Heart left ventricle (tissue), 16 donors: ENCODE measurements at regions not wholly inside any gene's neighbourhood (a gene's known extent, or its start where the extent isn't known, plus 50 kb on each side); places are given as distances from the start of the nearest gene placed in this dataset.
"Not testable (repeated sequence)": the region's sequence is repeated elsewhere in the genome, so short reads cannot be mapped to it uniquely, and the experiment has no call there.

Experiments
- ATAC-seq, 4 donors: fragments of 200-7000 bp; cut with Tn5 transposase; one replicate each; pipeline ENCODE4 v1.9.1; 2020 to 2022; ENCODE audit warnings: moderate library complexity in 4 of 4, mild to moderate bottlenecking in 3 of 4, moderate number of reproducible peaks in 1 of 4
- DNase-seq, 5 donors: peaks; one replicate each; pipeline ENCODE4 v3.0.0-alpha.2; 2020
- H3K27ac ChIP-seq, 12 donors: fragments of 200-600 bp; sonication (generic) in 4 of 12; one replicate each; pipeline versions ENCODE4 v1.5.0 to v1.8.0; 2016 to 2022; ENCODE audit warnings: mild to moderate bottlenecking in 2 of 12
- H3K27me3 ChIP-seq, 9 donors: fragments of 200-600 bp; sonication (generic) in 2 of 9; one replicate each; pipeline versions ENCODE4 v1.5.1 to v1.8.0; 2016 to 2022; ENCODE audit warnings: mild to moderate bottlenecking in 3 of 9
- H3K36me3 ChIP-seq, 9 donors: fragments of 200-600 bp; sonication (generic) in 2 of 9; one replicate each; pipeline versions ENCODE4 v1.5.0 to v1.8.0; 2018 to 2022; ENCODE audit warnings: mild to moderate bottlenecking in 2 of 9
- H3K4me1 ChIP-seq, 12 donors: fragments of 200-600 bp; sonication (generic) in 4 of 12; one replicate each; pipeline versions ENCODE4 v1.5.0 to v1.8.0; 2016 to 2022; ENCODE audit warnings: mild to moderate bottlenecking in 3 of 12
- H3K4me3 ChIP-seq, 12 donors: fragments of 200-600 bp; sonication (generic) in 4 of 12; one replicate each; pipeline versions ENCODE4 v1.5.0 to v1.8.0; 2017 to 2022; ENCODE audit warnings: mild to moderate bottlenecking in 9 of 12, moderate library complexity in 4 of 12
- H3K9me3 ChIP-seq, 12 donors: fragments of 200-600 bp; sonication (generic) in 4 of 12; one replicate each; pipeline versions ENCODE4 v1.5.0 to v1.8.0; 2016 to 2022; ENCODE audit warnings: mild to moderate bottlenecking in 1 of 12
- POLR2A ChIP-seq, 2 donors: fragments of 450-650 bp; IDR thresholded peaks; one replicate each; pipeline ENCODE4 v1.6.1; 2017; ENCODE audit warnings: antibody characterized with exemption in 2 of 2, mild to moderate bottlenecking in 2 of 2, moderate library complexity in 2 of 2
- WGBS, 4 donors: extraction: QIAGEN DNeasy Blood & Tissue Kit in 2 of 4; methylation state at CpG; one replicate each; pipeline versions ENCODE4 v1.1.5 to v1.1.7; 2013 to 2018; 5-methylcytosine and 5-hydroxymethylcytosine counted together
- intact Hi-C, 10 donors: fragments of 100-400 bp; cut with DNase I; formaldehyde crosslinking; loops; one replicate each; pipeline versions ENCODE4 v1.11.1 to v1.14.2; 2022
- TF ChIP-seq, protein P1 (sequence below), 12 donors: fragments of 200-600 bp; sonication (generic) in 4 of 12; IDR thresholded peaks; one replicate each; pipeline versions ENCODE4 v1.5.0 to v1.8.0; 2018 to 2022; ENCODE audit warnings: antibody characterized with exemption in 12 of 12, mild to moderate bottlenecking in 5 of 12
- donor health status: ischemic (EF 13 %, LVEDD 7.1; RV severe dilation, severe dysfunction).
- donor health status: healthy with polysubstance abuse.
- donor health status: DM: no; HTN: yes; CAD: no.
- donor health status: DM: no; HTN: no; CAD: no.
- donor health status: ischemic (EF 25% LVEDD 6.9; RV normal size, moderate dysfunction).
- donor health status: ischemic (EF 25% LVEDD 5.7; RV mildly dilated, moderate dysfunction).
- donor health status: healthy.
- donor health status: DM: yes; HTN: yes; CAD: no.
- donor health status: ischemic (EF 35%, LVEDD 5.7; RV mildly dilated, moderate dysfunction).
- donor health status: nonischemic (EF 11% LVEDD 7.7; RV severe dilation, severe dysfunction).
- donor health status: DM: yes; HTN: yes; CAD: no.
- donor health status: PGD.
- donor health status: ischemic (EF 29% LVEDD 5.4; RV normal size, mild dysfunction).
- donor health status: nonischemic (EF 23%, LVEDD 6.1; RV moderate dilation, normal function).

DNA sequence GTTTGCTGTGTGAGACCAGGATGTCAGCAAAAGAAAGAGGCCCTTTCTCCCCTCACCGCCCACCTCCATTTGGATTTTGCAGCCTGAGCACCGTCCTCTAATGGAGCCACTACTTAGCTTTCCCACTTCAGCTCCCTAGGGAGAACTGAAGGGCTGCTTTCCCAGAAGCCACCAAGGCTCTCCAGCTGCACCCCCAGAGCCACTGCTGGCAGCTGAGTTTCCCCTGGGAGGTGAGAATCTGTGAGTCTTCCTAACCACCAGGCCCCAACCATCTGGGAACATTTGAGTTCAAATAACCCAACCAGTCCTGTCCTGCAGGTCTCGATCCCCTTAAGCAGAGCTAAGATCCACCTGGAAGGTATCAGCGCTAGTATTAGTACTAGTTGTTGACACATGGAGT, 173.1 kb upstream of the USP9X start:
- Histone ChIP-seq H3K4me1 (no peaks in the 10 kb centered on the region), H3K36me3 (no peaks in the 10 kb centered on the region), H3K27ac (no peak overlapping the region), H3K9me3 (no peaks in the 10 kb centered on the region), H3K4me3 (no peak overlapping the region), H3K27me3 (peaks cover 0 to 14% (median 0%) of the 10 kb centered on the region in 9 donors)
- WGBS, 4 donors: 63 to 74% (median 68%) methylated on average over 4 of the region's 4 CpGs
- DNase-seq (no peak), ATAC-seq (no peak)
- TF ChIP-seq, protein P1, sequence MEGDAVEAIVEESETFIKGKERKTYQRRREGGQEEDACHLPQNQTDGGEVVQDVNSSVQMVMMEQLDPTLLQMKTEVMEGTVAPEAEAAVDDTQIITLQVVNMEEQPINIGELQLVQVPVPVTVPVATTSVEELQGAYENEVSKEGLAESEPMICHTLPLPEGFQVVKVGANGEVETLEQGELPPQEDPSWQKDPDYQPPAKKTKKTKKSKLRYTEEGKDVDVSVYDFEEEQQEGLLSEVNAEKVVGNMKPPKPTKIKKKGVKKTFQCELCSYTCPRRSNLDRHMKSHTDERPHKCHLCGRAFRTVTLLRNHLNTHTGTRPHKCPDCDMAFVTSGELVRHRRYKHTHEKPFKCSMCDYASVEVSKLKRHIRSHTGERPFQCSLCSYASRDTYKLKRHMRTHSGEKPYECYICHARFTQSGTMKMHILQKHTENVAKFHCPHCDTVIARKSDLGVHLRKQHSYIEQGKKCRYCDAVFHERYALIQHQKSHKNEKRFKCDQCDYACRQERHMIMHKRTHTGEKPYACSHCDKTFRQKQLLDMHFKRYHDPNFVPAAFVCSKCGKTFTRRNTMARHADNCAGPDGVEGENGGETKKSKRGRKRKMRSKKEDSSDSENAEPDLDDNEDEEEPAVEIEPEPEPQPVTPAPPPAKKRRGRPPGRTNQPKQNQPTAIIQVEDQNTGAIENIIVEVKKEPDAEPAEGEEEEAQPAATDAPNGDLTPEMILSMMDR (IDR thresholded peaks at IDR 0.05): no peak
- TF ChIP-seq POLR2A (IDR thresholded peaks at IDR 0.05): no peak
- intact Hi-C loops: no loop called here

DNA sequence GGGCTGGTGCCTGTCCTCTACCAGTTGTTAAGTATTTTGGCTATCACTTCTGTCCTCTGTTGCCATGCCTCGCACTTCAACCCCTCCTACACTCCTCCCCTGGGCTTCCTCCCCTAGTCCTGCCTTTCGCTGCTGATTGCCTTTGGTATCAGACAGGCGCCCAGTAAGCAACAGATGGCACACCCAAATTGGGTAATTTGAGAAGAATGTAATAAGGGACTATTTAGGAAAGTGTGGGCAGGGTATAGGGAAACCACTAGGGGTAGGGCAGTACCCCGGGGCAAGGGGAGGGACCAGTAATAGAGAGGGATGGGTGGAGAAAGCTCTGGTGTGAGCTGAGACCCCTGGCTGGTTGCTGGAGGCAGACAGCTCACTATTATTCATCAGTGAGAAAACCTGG, 172.7 kb upstream of the USP9X start:
- Histone ChIP-seq H3K9me3 (no peaks in the 10 kb centered on the region), H3K27me3 (peaks cover 0 to 14% (median 0%) of the 10 kb centered on the region in 9 donors), H3K27ac (no peak overlapping the region), H3K4me1 (no peaks in the 10 kb centered on the region), H3K4me3 (no peak overlapping the region), H3K36me3 (no peaks in the 10 kb centered on the region)
- intact Hi-C loops: no loop called here
- DNase-seq (no peak), ATAC-seq (no peak)
- TF ChIP-seq, protein P1 (IDR thresholded peaks at IDR 0.05): no peak
- WGBS, 4 donors: 73 to 80% (median 75%) methylated on average over 4 of the region's 4 CpGs

DNA sequence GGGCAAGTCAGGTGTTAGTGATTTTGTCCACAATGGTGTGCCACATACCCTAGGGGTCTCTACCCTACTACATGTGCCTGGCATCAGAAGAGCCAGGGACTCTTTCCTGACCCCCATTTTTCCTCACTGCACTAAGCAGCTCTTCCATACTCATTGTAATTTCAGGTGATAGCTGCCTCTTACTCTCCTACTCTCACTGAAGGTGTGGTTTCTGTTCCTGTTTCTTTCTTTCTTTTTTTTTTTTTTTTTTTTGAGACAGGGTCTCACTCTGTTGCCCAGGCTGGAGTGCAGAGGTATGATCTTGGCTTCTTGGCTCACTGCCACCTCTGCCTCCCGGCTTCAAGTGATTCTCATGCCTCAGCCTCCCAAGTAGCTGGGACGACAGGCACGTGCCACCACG, 164.9 kb upstream of the USP9X start:
- no peaks in the 10 kb centered on the region for H3K4me1 ChIP-seq
- intact Hi-C loops: no loop called here
- peaks cover 0 to 15% (median 6%) of the 10 kb centered on the region in 12 donors for H3K9me3 ChIP-seq
- no peak for TF ChIP-seq POLR2A (IDR thresholded peaks at IDR 0.05)
- TF ChIP-seq, protein P1 (IDR thresholded peaks at IDR 0.05): no peak
- WGBS, 4 donors: 88 to 97% (median 94%) methylated on average over 4 of the region's 4 CpGs
- no peaks in the 10 kb centered on the region for H3K36me3 ChIP-seq
- no peak overlapping the region for H3K27ac ChIP-seq
- peaks cover 0 to 4% (median 0%) of the 10 kb centered on the region in 9 donors for H3K27me3 ChIP-seq
- DNase-seq (no peak), ATAC-seq (no peak)
- no peak overlapping the region for H3K4me3 ChIP-seq

DNA sequence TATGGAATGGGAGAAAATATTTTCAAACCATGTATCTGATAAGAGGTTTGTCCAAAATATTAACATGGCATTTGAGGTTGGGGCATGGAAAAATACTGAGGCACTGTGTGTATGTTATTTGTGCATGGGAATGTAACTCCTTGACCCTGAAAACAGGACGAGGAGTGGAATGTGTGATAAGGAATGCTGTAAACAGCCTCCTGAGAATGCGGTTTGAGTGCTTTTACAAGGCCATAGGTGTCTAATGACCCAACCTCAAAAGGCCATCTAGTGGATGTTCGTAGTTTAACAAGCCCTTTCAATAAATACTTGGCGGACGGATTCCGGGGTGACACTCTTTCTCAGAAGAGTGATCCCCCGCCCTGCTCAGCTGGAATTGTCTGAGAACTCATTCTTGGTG, 162.9 kb upstream of the USP9X start:
- intact Hi-C loops: no loop called here
- Histone ChIP-seq H3K4me3 (no peak overlapping the region), H3K36me3 (no peaks in the 10 kb centered on the region), H3K27me3 (no peaks in the 10 kb centered on the region), H3K27ac (no peak overlapping the region), H3K9me3 (peaks cover 0 to 15% (median 6%) of the 10 kb centered on the region in 12 donors), H3K4me1 (no peaks in the 10 kb centered on the region)
- WGBS, 4 donors: 39 to 53% (median 43%) methylated on average over 7 of the region's 7 CpGs
- DNase-seq (no peak), ATAC-seq (no peak)
- TF ChIP-seq, protein P1 (IDR thresholded peaks at IDR 0.05): peak in 1 of 12 donors; percentile 18
- TF ChIP-seq POLR2A (IDR thresholded peaks at IDR 0.05): no peak

DNA sequence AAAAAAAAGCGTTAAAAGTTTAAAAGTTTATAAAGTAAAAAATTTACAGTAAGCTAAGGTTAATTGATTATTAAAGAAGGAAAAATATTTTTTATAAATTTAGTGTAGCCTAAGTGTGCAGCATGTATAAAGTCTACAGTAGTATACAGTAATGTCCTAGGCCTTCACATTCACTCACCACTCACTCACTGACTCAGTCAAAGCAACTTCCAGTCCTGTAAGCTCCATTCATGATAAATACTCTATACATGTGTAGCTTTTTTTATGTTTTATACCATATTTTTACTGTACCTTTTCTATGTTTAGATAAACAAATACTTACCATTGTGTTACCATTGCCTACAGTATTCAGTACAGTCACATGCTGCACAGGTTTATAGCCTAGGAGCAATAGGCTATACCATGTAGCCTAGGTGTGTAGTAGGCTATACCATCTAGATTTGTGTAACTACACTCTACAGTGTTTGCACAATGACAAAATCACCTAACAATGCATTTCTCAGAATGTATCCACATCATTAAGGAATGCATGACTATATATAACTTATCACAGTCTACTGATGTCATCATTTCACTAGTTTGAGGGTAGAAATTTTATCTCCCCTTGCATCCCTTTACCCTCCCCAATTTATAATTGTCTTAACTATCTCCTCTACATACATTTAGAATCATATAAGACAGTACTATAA, 158.4 kb upstream of the USP9X start:
- 88 to 97% (median 92%) methylated on average over 1 of the region's 1 CpG for WGBS, 4 donors
- H3K4me3 ChIP-seq, H3K36me3 ChIP-seq, DNase-seq, intact Hi-C loops, H3K27ac ChIP-seq, ATAC-seq, H3K27me3 ChIP-seq, H3K4me1 ChIP-seq: not testable (repeated sequence)
- H3K9me3 ChIP-seq: peaks cover 0 to 24% (median 1%) of the 10 kb centered on the region in 12 donors
